Ovary (tissue), 3 donors: ENCODE measurements at regions not wholly inside any gene's neighbourhood (a gene's known extent, or its start where the extent isn't known, plus 50 kb on each side); places are given as distances from the start of the nearest gene placed in this dataset.

Experiments used
- EP300 ChIP-seq: sonication (generic); formaldehyde crosslinking; IDR thresholded peaks from one replicate; pipeline ENCODE4 v1.6.1; 2017; ENCODE audit warnings: antibody characterized with exemption
- TF ChIP-seq, protein P1 (sequence below), 3 donors: fragments of 450-650 bp in 2 of 3; fragments of 200-600 bp in 1 of 3; IDR thresholded peaks; one replicate each; pipeline versions ENCODE4 v1.5.1 to v1.8.0; 2016 to 2022; ENCODE audit warnings: antibody characterized with exemption in 3 of 3, mild to moderate bottlenecking in 1 of 3
- donor health status: DM: no; HTN: no; CAD: no.

DNA sequence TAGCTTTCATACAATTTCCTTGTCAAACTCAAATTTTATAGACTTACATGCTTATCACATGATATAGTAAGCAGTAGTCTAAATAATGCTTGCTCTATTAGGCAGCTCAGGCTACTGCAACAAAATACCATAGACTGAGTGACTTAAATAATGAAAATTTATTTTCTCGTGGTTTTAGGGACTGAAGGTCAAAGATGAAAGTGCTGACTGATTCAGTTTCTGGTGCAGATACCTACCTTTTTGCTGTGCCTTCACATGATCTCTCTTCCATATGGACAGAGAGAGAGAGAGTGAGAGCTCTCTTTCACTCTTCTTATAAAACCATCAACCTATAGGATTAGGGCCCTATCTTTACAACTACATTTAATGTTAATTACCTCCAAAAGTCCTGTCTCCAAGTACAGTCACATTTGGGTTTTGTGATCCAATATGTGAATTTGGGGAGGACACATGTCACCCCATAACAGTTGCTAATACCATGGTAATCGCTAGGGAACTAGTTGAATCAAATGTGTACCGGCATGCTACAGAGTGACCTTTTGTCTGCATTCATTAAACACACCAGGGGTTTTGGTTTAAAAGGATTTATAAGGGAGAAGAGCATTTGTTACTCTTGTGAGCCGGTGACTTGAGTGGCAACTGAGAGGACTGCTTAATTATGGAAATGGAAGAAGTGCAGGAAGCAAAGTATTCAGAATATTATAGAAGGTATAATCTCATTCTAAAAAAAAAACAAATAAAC, 723.4 kb upstream of the LRRTM4 start:
- TF ChIP-seq, protein P1, sequence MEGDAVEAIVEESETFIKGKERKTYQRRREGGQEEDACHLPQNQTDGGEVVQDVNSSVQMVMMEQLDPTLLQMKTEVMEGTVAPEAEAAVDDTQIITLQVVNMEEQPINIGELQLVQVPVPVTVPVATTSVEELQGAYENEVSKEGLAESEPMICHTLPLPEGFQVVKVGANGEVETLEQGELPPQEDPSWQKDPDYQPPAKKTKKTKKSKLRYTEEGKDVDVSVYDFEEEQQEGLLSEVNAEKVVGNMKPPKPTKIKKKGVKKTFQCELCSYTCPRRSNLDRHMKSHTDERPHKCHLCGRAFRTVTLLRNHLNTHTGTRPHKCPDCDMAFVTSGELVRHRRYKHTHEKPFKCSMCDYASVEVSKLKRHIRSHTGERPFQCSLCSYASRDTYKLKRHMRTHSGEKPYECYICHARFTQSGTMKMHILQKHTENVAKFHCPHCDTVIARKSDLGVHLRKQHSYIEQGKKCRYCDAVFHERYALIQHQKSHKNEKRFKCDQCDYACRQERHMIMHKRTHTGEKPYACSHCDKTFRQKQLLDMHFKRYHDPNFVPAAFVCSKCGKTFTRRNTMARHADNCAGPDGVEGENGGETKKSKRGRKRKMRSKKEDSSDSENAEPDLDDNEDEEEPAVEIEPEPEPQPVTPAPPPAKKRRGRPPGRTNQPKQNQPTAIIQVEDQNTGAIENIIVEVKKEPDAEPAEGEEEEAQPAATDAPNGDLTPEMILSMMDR (IDR thresholded peaks at IDR 0.05): no peak
- TF ChIP-seq EP300: no peak
